WTC11 (cell line): ENCODE measurements at regions not wholly inside any gene's neighbourhood (a gene's known extent, or its start where the extent isn't known, plus 50 kb on each side); places are given as distances from the start of the nearest gene placed in this dataset.

ENCODE experiments used
- CTCF ChIP-seq: fragments of 200-600 bp; IDR thresholded peaks from 2 replicates; pipeline ENCODE4 v1.8.0; 2022; ENCODE audit warnings: antibody characterized with exemption
- E2F1 ChIP-seq: sonication (generic); formaldehyde crosslinking; IDR thresholded peaks from 2 replicates; pipeline ENCODE4 v1.8.0; 2022; ENCODE audit warnings: mild to moderate bottlenecking, missing genetic modification reagents
- E2F5 ChIP-seq: sonication (generic); formaldehyde crosslinking; IDR thresholded peaks from 2 replicates; pipeline ENCODE4 v1.8.1; 2022; ENCODE audit warnings: mild to moderate bottlenecking, moderate library complexity, missing genetic modification reagents
- ESRRA ChIP-seq: sonication (generic); formaldehyde crosslinking; IDR thresholded peaks from 2 replicates; pipeline ENCODE4 v1.8.1; 2022; ENCODE audit warnings: mild to moderate bottlenecking, missing genetic modification reagents, borderline replicate concordance
- FOXJ3 ChIP-seq: sonication (generic); formaldehyde crosslinking; IDR thresholded peaks from 2 replicates; pipeline ENCODE4 v1.9.0; 2021; ENCODE audit warnings: missing genetic modification reagents, mild to moderate bottlenecking, borderline replicate concordance
- FOXP4 ChIP-seq: sonication (generic); formaldehyde crosslinking; IDR thresholded peaks from 2 replicates; pipeline ENCODE4 v1.8.0; 2022; ENCODE audit warnings: mild to moderate bottlenecking, missing genetic modification reagents
- KAT7 ChIP-seq: sonication (generic); formaldehyde crosslinking; IDR thresholded peaks from 2 replicates; pipeline ENCODE4 v1.8.1; 2023; ENCODE audit warnings: missing genetic modification reagents, mild to moderate bottlenecking, borderline replicate concordance
- MXD4 ChIP-seq: fragments of 250-450 bp; sonication (Bioruptor Pico); IDR thresholded peaks from 2 replicates; pipeline ENCODE4 v1.8.0; 2021; ENCODE audit warnings: mild to moderate bottlenecking, moderate library complexity, borderline replicate concordance
- MYBL2 ChIP-seq: sonication (generic); formaldehyde crosslinking; IDR thresholded peaks from 2 replicates; pipeline ENCODE4 v1.8.1; 2023; ENCODE audit warnings: mild to moderate bottlenecking, moderate library complexity, missing genetic modification reagents
- NR1H2 ChIP-seq: sonication (generic); formaldehyde crosslinking; IDR thresholded peaks from 2 replicates; pipeline ENCODE4 v1.9.0; 2021; ENCODE audit warnings: mild to moderate bottlenecking, moderate library complexity, missing genetic modification reagents
- PREB ChIP-seq: sonication (generic); formaldehyde crosslinking; IDR thresholded peaks from 2 replicates; pipeline ENCODE4 v1.8.1; 2022; ENCODE audit warnings: mild to moderate bottlenecking, missing genetic modification reagents, moderate library complexity, borderline replicate concordance
- USF2 ChIP-seq: sonication (generic); formaldehyde crosslinking; IDR thresholded peaks from 2 replicates; pipeline ENCODE4 v1.8.1; 2023; ENCODE audit warnings: mild to moderate bottlenecking, missing genetic modification reagents, moderate library complexity
- ZNF671 ChIP-seq: fragments of 250-450 bp; sonication (Bioruptor Pico); IDR thresholded peaks from 2 replicates; pipeline ENCODE4 v1.8.0; 2021; ENCODE audit warnings: mild to moderate bottlenecking

- no peak for TF ChIP-seq FOXJ3 (CRISPR knock-in tag)
- TF ChIP-seq ESRRA (CRISPR knock-in tag) = no peak
- TF ChIP-seq E2F5 = no peak
- no peak for TF ChIP-seq ZNF671 (CRISPR knock-in tag)
- no peak for TF ChIP-seq KAT7
- no peak for TF ChIP-seq MYBL2 (CRISPR knock-in tag)
- TF ChIP-seq CTCF = no peak
- TF ChIP-seq USF2 = no peak
- TF ChIP-seq FOXP4 (CRISPR knock-in tag) = no peak
- no peak for TF ChIP-seq E2F1 (CRISPR knock-in tag)
- TF ChIP-seq MXD4 (CRISPR knock-in tag) = no peak
- no peak for TF ChIP-seq NR1H2 (CRISPR knock-in tag)
- TF ChIP-seq PREB (CRISPR knock-in tag) = no peak
These were observed 125.8 kb downstream of the HMX1 start for GRCh38 chr4:8745826-8746225.
